Ascending aorta (tissue), 2 donors: ENCODE measurements at regions not wholly inside any gene's neighbourhood (a gene's known extent, or its start where the extent isn't known, plus 50 kb on each side); places are given as distances from the start of the nearest gene placed in this dataset.

Experiments used
- DNase-seq, 2 donors: peaks; one replicate each; pipeline ENCODE4 v3.0.0-alpha.2; 2019; ENCODE audit warnings: low spot score in 2 of 2
- H3K27ac ChIP-seq, 2 donors: fragments of 200-600 bp; sonication (generic); one replicate each; pipeline ENCODE4 v1.5.1; 2016 to 2017; ENCODE audit warnings: mild to moderate bottlenecking in 1 of 2
- H3K27me3 ChIP-seq: fragments of 200-600 bp; sonication (generic); one replicate; pipeline ENCODE4 v1.5.1; 2017
- H3K36me3 ChIP-seq, 2 donors: fragments of 200-600 bp; sonication (generic); one replicate each; pipeline ENCODE4 v1.5.1; 2016
- H3K4me1 ChIP-seq, 2 donors: fragments of 200-600 bp; sonication (generic); one replicate each; pipeline ENCODE4 v1.5.1; 2016 to 2017; ENCODE audit warnings: mild to moderate bottlenecking in 1 of 2
- H3K4me3 ChIP-seq, 2 donors: fragments of 200-600 bp; sonication (generic); one replicate each; pipeline ENCODE4 v1.5.1; 2016 to 2017; ENCODE audit warnings: mild to moderate bottlenecking in 1 of 2
- H3K9me3 ChIP-seq, 2 donors: fragments of 200-600 bp; sonication (generic); one replicate each; pipeline ENCODE4 v1.5.1; 2016
- CTCF ChIP-seq, 3 experiments: fragments of 200-600 bp in 2 of 3; fragments of 450-650 bp in 1 of 3; sonication (generic) in 2 of 3; IDR thresholded peaks; one replicate each; pipeline ENCODE4 v1.5.1; 2016 to 2019; ENCODE audit warnings: antibody characterized with exemption in 3 of 3, mild to moderate bottlenecking in 1 of 3, moderate library complexity in 1 of 3
- intact Hi-C: fragments of 100-400 bp; cut with DNase I; formaldehyde crosslinking; loops from one replicate; pipeline ENCODE4 v1.15.1; 2023

DNA sequence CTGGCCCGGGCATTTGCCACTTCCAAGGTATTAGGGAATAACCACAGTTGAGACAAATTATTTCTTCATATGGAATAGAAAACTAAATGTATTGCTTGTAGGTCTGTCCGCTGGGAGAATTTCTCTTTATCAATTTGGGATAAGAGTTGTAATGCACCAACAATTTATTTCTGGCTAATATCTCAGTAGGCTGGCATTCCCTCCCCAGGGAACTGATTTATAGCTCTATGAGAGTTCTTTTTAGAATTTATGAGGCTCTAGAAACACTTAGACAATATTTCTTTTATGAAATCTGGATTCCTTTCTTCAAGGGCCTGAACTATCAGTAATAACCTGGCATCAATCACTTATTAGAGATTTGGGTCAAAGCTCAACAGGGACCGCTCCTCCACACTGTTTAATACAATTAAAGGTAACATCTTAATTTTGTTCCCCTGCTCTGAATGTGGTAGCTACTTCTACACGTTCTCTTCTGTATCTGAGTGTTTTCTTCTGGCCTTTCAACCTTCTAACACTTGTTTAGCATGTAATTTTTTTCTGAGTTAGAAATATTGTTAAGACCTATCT, 857.4 kb upstream of the PRR20A start:
- Histone ChIP-seq H3K27ac (no peak overlapping the region), H3K36me3 (no peaks in the 10 kb centered on the region), H3K27me3 (no peaks in the 10 kb centered on the region), H3K4me1 (no peaks in the 10 kb centered on the region), H3K9me3 (no peaks in the 10 kb centered on the region), H3K4me3 (no peak overlapping the region)
- intact Hi-C loops = no loop called here
- no peak for TF ChIP-seq CTCF (IDR thresholded peaks at IDR 0.05)
- DNase-seq = no peak

DNA sequence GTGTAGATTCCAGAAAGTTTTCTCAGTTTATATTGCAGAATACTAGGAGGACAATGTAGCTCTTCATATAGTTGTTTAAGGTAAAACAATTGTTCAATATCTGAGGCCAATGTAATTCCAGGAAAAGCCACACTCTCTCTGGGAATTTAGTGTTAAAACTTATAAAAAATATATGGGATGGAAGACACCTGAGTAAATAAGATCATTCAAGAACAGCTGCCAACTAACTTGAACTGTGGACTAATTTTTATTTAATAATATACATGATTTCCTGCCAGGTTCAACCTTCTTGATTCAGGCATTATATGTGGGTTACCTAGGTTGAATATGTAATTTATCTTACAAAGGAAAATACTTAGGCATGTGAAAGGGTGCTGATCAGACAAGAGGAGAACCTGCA, 841.1 kb upstream of the PRR20A start:
- DNase-seq = no peak
- H3K4me1 ChIP-seq = no peaks in the 10 kb centered on the region
- intact Hi-C loops = no loop called here
- H3K27ac ChIP-seq = no peak overlapping the region
- TF ChIP-seq CTCF (IDR thresholded peaks at IDR 0.05) = no peak
- H3K36me3 ChIP-seq = no peaks in the 10 kb centered on the region
- H3K9me3 ChIP-seq = no peaks in the 10 kb centered on the region
- H3K4me3 ChIP-seq = no peak overlapping the region
- no peaks in the 10 kb centered on the region for H3K27me3 ChIP-seq

GRCh38 chr13:56314765-56315164, 826.0 kb upstream of the PRR20A start:
- Histone ChIP-seq H3K4me1 (no peaks in the 10 kb centered on the region), H3K27me3 (no peaks in the 10 kb centered on the region), H3K4me3 (no peak overlapping the region), H3K27ac (no peak overlapping the region), H3K9me3 (no peaks in the 10 kb centered on the region), H3K36me3 (no peaks in the 10 kb centered on the region)
- intact Hi-C loops = no loop called here
- TF ChIP-seq CTCF (IDR thresholded peaks at IDR 0.05) = no peak
- no peak for DNase-seq

DNA sequence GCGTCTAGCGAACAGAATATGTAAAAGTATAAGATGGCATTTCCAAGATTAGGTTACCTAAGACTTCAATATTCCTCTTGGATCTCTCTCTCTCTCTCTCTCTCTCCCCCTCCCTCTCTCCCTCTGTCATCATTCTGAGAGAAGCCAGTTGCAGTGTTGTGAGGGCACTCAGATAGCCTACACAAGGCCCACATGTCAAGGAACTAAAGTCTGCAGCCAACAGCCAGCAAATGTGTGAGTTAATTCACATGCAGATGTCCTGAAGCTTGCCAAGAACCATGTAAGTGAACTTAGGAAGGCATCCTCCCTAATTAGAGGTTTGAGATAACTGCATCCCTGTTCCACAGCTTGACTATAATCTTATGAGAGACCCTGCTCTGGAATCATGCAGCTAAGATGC, 822.9 kb upstream of the PRR20A start:
- no peak for TF ChIP-seq CTCF (IDR thresholded peaks at IDR 0.05)
- no peak overlapping the region for H3K27ac ChIP-seq
- H3K4me3 ChIP-seq = no peak overlapping the region
- no peaks in the 10 kb centered on the region for H3K27me3 ChIP-seq
- H3K36me3 ChIP-seq = no peaks in the 10 kb centered on the region
- no peaks in the 10 kb centered on the region for H3K9me3 ChIP-seq
- DNase-seq = no peak
- no peaks in the 10 kb centered on the region for H3K4me1 ChIP-seq
- intact Hi-C loops = no loop called here

DNA sequence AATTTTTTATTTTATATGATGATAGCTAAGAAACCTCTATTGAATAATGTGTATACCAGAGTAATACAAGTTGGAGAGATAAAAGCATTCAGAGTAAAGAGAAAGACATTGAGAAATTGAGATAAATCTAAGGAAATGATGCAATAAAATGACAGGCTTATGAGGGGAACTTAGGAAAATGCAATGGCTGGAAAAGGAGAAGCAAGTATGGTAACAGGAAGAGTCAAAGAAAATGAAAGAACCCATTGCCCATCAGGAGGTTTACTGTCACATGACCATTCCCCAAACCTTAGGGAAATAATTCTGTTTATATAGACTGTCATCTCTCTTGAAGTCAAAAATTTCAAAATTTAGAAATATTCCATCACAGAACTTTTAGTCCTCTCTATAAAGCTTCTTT, 808.0 kb upstream of the PRR20A start:
- Histone ChIP-seq H3K27me3 (no peaks in the 10 kb centered on the region), H3K36me3 (no peaks in the 10 kb centered on the region), H3K27ac (no peak overlapping the region), H3K4me1 (no peaks in the 10 kb centered on the region), H3K4me3 (no peak overlapping the region), H3K9me3 (no peaks in the 10 kb centered on the region)
- TF ChIP-seq CTCF (IDR thresholded peaks at IDR 0.05) = no peak
- DNase-seq = no peak
- intact Hi-C loops = no loop called here

DNA sequence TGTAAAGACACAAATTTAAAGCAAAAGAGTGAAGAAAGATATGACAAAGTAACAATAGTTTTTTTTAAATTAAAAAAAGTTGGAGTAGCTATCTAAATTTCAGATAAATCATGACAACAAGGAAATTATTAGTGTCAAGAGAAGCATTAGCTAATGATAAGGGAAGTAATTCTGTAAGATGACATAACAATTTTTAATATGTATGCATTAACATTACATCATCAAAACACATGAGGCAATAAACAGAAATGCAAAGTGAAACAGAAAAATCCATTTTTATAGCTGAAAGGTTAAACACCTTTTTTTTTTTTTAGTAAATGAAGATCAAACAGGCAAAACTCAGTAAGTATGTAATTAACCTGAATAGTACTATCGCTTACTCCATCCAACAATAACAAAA, 804.9 kb upstream of the PRR20A start:
- no peaks in the 10 kb centered on the region for H3K4me1 ChIP-seq
- no peak overlapping the region for H3K27ac ChIP-seq
- no peak for TF ChIP-seq CTCF (IDR thresholded peaks at IDR 0.05)
- H3K36me3 ChIP-seq = no peaks in the 10 kb centered on the region
- no peaks in the 10 kb centered on the region for H3K9me3 ChIP-seq
- H3K27me3 ChIP-seq = no peaks in the 10 kb centered on the region
- DNase-seq = no peak
- H3K4me3 ChIP-seq = no peak overlapping the region
- intact Hi-C loops = no loop called here
